OCI-LY7 (cell line): ENCODE measurements at regions not wholly inside any gene's neighbourhood (a gene's known extent, or its start where the extent isn't known, plus 50 kb on each side); places are given as distances from the start of the nearest gene placed in this dataset.

Experiments used
- BruUV-seq: library from RNA; stranded (reverse); fragments of 400-500 nt; replicated peaks from 2 replicates; lab custom pipeline; 2021; lab: Mats Ljungman, UMichigan
- CTCF ChIA-PET: fragments of 300-600 bp; sonication (Branson Sonifier 250); formaldehyde crosslinking; loops from one replicate; lab custom pipeline; 2022; ENCODE audit warnings: antibody characterized with exemption; ENCODE audit not compliant: unreplicated experiment; lab: Charles Lee
- POLR2A ChIA-PET: fragments of 300-600 bp; sonication (Branson Sonifier 250); formaldehyde crosslinking; loops from one replicate; lab custom pipeline; 2022; ENCODE audit warnings: antibody characterized with exemption; lab: Charles Lee
- DNase-seq: peaks from one replicate; pipeline ENCODE4 v3.0.0-alpha.2; 2015; ENCODE audit warnings: low spot score
- H2AFZ ChIP-seq: fragments of 200-600 bp; sonication (generic), shearing (Covaris generic); 2 replicates; pipeline ENCODE4 v1.6.1; 2014; ENCODE audit warnings: mild to moderate bottlenecking, antibody characterized with exemption, low read length, moderate library complexity
- H3K27ac ChIP-seq: fragments of 200-600 bp; sonication (generic); 2 replicates; pipeline ENCODE4 v1.5.1; 2014; ENCODE audit warnings: mixed run types, low read depth, mild to moderate bottlenecking, moderate library complexity, low read length, inconsistent platforms; ENCODE audit not compliant: poor library complexity, severe bottlenecking
- H3K36me3 ChIP-seq: fragments of 200-600 bp; sonication (generic); 2 replicates; pipeline ENCODE4 v1.6.1; 2014; ENCODE audit warnings: mild to moderate bottlenecking, antibody characterized with exemption, low read length, moderate library complexity, mixed read lengths; ENCODE audit not compliant: insufficient read depth
- H3K4me1 ChIP-seq: fragments of 200-600 bp; sonication (generic); 2 replicates; pipeline ENCODE4 v1.5.1; 2014; ENCODE audit warnings: mild to moderate bottlenecking, low read length; ENCODE audit not compliant: insufficient read depth, poor library complexity, severe bottlenecking
- H3K4me2 ChIP-seq: fragments of 200-600 bp; sonication (generic); 2 replicates; pipeline ENCODE4 v1.6.1; 2014; ENCODE audit warnings: mild to moderate bottlenecking, low read length
- H3K4me3 ChIP-seq: fragments of 200-600 bp; sonication (generic); 2 replicates; pipeline ENCODE4 v1.5.1; 2014; ENCODE audit warnings: mild to moderate bottlenecking, low read depth, low read length; ENCODE audit not compliant: poor library complexity, severe bottlenecking
- H3K79me2 ChIP-seq: fragments of 200-600 bp; sonication (generic); 2 replicates; pipeline ENCODE4 v1.6.1; 2016; ENCODE audit warnings: low read depth, mild to moderate bottlenecking, low read length, moderate library complexity, mixed read lengths; ENCODE audit not compliant: insufficient read depth
- H3K9me2 ChIP-seq: fragments of 200-600 bp; sonication (generic); 2 replicates; pipeline ENCODE4 v1.6.1; 2016; ENCODE audit warnings: mild to moderate bottlenecking, low read length, mixed read lengths; ENCODE audit not compliant: insufficient read depth
- H3K9me3 ChIP-seq: fragments of 200-600 bp; sonication (generic); 2 replicates; pipeline ENCODE4 v1.6.1; 2014; ENCODE audit warnings: mild to moderate bottlenecking, mixed run types, low read length, mixed read lengths
- H4K20me1 ChIP-seq: fragments of 200-600 bp; sonication (generic); 2 replicates; pipeline ENCODE4 v1.6.1; 2014; ENCODE audit warnings: mild to moderate bottlenecking, antibody characterized with exemption, low read length, moderate library complexity, mixed read lengths; ENCODE audit not compliant: insufficient read depth
- EZH2phosphoT487 ChIP-seq: fragments of 200-600 bp; sonication (generic); IDR thresholded peaks from 2 replicates; pipeline ENCODE4 v1.6.1; 2018; ENCODE audit warnings: low read depth, borderline replicate concordance, mild to moderate bottlenecking, mixed run types, antibody characterized with exemption, low read length, moderate library complexity, mixed read lengths
- intact Hi-C: fragments of 100-400 bp; cut with micrococcal nuclease; formaldehyde crosslinking; loops from one replicate; pipeline ENCODE4 v1.10.0; 2022; ENCODE audit not compliant: unreplicated experiment
- TF ChIP-seq, protein P1 (sequence below): fragments of 200-600 bp; sonication (generic); conservative IDR thresholded peaks from 2 replicates; pipeline ENCODE4 v1.5.1; 2014; ENCODE audit warnings: mild to moderate bottlenecking, antibody characterized with exemption, low read length, moderate library complexity, mixed read lengths

GRCh38 chr5:60339691-60340201 lies 360.2 kb downstream of the DEPDC1B start:
- Histone ChIP-seq H3K79me2 (no peaks in the 10 kb centered on the region), H3K9me2 (no peaks in the 10 kb centered on the region), H3K4me3 (no peak overlapping the region), H3K27ac (no peak overlapping the region), H3K4me2 (peak overlapping the region; percentile 23; the same call in 1 of the 2 replicates), H3K9me3 (no peaks in the 10 kb centered on the region), H3K36me3 (no peaks in the 10 kb centered on the region), H2AFZ (no peak overlapping the region; the same call in 1 of the 2 replicates), H3K4me1 (no peaks in the 10 kb centered on the region), H4K20me1 (no peaks in the 10 kb centered on the region)
- TF ChIP-seq, protein P1, sequence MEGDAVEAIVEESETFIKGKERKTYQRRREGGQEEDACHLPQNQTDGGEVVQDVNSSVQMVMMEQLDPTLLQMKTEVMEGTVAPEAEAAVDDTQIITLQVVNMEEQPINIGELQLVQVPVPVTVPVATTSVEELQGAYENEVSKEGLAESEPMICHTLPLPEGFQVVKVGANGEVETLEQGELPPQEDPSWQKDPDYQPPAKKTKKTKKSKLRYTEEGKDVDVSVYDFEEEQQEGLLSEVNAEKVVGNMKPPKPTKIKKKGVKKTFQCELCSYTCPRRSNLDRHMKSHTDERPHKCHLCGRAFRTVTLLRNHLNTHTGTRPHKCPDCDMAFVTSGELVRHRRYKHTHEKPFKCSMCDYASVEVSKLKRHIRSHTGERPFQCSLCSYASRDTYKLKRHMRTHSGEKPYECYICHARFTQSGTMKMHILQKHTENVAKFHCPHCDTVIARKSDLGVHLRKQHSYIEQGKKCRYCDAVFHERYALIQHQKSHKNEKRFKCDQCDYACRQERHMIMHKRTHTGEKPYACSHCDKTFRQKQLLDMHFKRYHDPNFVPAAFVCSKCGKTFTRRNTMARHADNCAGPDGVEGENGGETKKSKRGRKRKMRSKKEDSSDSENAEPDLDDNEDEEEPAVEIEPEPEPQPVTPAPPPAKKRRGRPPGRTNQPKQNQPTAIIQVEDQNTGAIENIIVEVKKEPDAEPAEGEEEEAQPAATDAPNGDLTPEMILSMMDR: no peak
- no peak for TF ChIP-seq EZH2phosphoT487
- ChIA-PET POLR2A (no interaction called here), CTCF (no interaction called here)
- intact Hi-C loops: no loop called here
- no TSS peak for BruUV-seq
- no peak for DNase-seq

GRCh38 chr5:60338846-60339245 lies 361.1 kb downstream of the DEPDC1B start:
- Histone ChIP-seq H2AFZ (no peak overlapping the region), H3K4me2 (no peak overlapping the region), H3K79me2 (no peaks in the 10 kb centered on the region), H4K20me1 (no peaks in the 10 kb centered on the region), H3K9me2 (no peaks in the 10 kb centered on the region), H3K4me3 (no peak overlapping the region), H3K27ac (no peak overlapping the region), H3K36me3 (no peaks in the 10 kb centered on the region), H3K4me1 (no peaks in the 10 kb centered on the region), H3K9me3 (no peaks in the 10 kb centered on the region)
- intact Hi-C loops: no loop called here
- ChIA-PET CTCF (no interaction called here), POLR2A (interaction anchor here (1.1 kb wide), 1 partner anchor 10 kb away, joined by 3 read pairs; no protein-coding TSS in a partner anchor)
- no peak for TF ChIP-seq EZH2phosphoT487
- TF ChIP-seq, protein P1: no peak
- no peak for DNase-seq
- no TSS peak for BruUV-seq

GRCh38 chr5:60336491-60336890 lies 363.5 kb downstream of the DEPDC1B start:
- BruUV-seq: no TSS peak

More at GRCh38 chr5:60336491-60336890, 363.5 kb downstream of the DEPDC1B start:
- ChIA-PET POLR2A (no interaction called here), CTCF (no interaction called here)
- H3K4me2 ChIP-seq: no peak overlapping the region
- no peak overlapping the region for H3K27ac ChIP-seq
- H3K4me3 ChIP-seq: no peak overlapping the region
- DNase-seq: no peak
- H4K20me1 ChIP-seq: no peaks in the 10 kb centered on the region
- no peaks in the 10 kb centered on the region for H3K36me3 ChIP-seq
- H3K79me2 ChIP-seq: no peaks in the 10 kb centered on the region
- intact Hi-C loops: no loop called here
- H3K9me3 ChIP-seq: no peaks in the 10 kb centered on the region
- TF ChIP-seq, protein P1: no peak
- no peak for TF ChIP-seq EZH2phosphoT487
- H2AFZ ChIP-seq: no peak overlapping the region
- H3K9me2 ChIP-seq: no peaks in the 10 kb centered on the region
- H3K4me1 ChIP-seq: no peaks in the 10 kb centered on the region
